ENCODE measurements at regions not wholly inside any gene's neighbourhood (a gene's known extent, or its start where the extent isn't known, plus 50 kb on each side); places are given as distances from the start of the nearest gene placed in this dataset.
A peak's percentile ranks its signal among the peaks of the same experiment; 100 is the strongest.

- ATAC-seq (peak in 2 of 4 donors; percentile 23 to 33), FAIRE-seq (no peak)
- TF ChIP-seq, protein P1, sequence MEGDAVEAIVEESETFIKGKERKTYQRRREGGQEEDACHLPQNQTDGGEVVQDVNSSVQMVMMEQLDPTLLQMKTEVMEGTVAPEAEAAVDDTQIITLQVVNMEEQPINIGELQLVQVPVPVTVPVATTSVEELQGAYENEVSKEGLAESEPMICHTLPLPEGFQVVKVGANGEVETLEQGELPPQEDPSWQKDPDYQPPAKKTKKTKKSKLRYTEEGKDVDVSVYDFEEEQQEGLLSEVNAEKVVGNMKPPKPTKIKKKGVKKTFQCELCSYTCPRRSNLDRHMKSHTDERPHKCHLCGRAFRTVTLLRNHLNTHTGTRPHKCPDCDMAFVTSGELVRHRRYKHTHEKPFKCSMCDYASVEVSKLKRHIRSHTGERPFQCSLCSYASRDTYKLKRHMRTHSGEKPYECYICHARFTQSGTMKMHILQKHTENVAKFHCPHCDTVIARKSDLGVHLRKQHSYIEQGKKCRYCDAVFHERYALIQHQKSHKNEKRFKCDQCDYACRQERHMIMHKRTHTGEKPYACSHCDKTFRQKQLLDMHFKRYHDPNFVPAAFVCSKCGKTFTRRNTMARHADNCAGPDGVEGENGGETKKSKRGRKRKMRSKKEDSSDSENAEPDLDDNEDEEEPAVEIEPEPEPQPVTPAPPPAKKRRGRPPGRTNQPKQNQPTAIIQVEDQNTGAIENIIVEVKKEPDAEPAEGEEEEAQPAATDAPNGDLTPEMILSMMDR (IDR thresholded peaks at IDR 0.05) = no peak
Observed at GRCh38 chr11:15793043-15793996, 563.0 kb downstream of the SOX6 start.

DNA sequence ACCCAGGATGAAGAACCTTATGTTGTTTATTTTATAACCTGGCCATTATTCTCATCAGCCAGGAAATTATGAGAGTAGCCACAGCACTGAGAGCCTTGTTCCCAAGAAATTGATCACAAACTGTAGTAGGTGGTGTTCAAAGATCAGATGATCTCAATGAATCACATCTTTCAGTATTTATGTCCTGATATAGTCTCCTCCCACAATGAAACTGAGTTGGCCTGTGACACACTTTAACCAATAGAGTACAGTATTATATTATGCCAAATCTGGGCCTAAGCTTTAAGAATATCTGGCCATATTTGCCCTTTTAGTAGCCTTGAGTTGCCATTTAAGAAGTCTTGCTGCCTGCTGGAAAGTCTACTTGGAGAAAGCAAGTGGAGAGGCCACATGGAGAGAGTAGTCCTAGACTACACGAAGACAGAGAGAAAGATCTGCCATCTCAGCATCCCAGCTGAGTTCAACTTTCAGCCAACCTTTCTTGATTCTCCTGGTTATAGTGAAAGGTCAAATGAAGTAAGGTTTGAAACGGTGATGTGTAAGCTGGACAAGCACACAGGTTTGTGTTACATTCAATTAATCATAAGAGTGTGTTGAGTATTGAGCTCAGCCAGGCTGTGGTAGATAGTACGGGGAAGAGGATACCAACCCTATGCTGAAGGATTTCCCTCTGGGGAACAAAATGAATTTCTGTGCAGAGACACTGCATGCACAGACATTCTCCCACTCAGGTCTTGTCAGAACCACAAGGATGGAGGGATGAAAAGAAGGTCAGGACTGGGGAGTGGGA is 561.8 kb downstream of the SOX6 start:
- intact Hi-C loops (cut with DNase I) = no loop called here
- no peak for FAIRE-seq

More at GRCh38 chr11:15793043-15793996, 563.0 kb downstream of the SOX6 start:
- no peaks in the 10 kb centered on the region for H3K36me3 ChIP-seq
- no peaks in the 10 kb centered on the region for H3K9me3 ChIP-seq
- no peak for DNase-seq
- no peak overlapping the region for H3K27ac ChIP-seq
- H3K27me3 ChIP-seq = no peaks in the 10 kb centered on the region
- WGBS, 2 donors = 75 to 82% methylated on average over 5 of the region's 5 CpGs
- no peak overlapping the region for H3K4me3 ChIP-seq
- intact Hi-C loops (cut with DNase I) = no loop called here
- no peaks in the 10 kb centered on the region for H3K4me1 ChIP-seq

DNA sequence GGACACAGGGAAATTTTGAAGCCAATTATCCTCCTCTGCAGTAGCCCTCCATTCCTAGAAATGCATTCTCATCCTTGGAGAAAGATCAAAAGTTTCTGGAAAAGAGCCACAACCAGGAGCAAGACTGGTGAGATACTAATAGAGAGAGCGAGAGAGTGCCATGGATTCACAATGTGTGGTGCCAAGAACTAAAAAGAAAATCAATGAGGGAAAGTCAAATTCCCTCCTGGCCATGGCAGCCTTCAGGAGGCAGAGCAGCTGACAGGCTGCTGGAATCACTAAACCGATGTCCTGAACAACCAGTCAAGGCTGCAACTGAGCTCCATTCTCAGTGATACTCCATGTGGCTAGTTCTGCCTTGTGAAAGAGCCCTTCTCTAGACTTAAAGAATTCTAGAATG is 561.0 kb downstream of the SOX6 start:
- H3K36me3 ChIP-seq = no peaks in the 10 kb centered on the region
- FAIRE-seq = no peak
- no peaks in the 10 kb centered on the region for H3K4me1 ChIP-seq
- no peak overlapping the region for H3K4me3 ChIP-seq
- H3K27me3 ChIP-seq = no peaks in the 10 kb centered on the region
- intact Hi-C loops (cut with DNase I) = no loop called here
- no peak for ATAC-seq
- DNase-seq = no peak
- WGBS, 2 donors = 35 to 41% methylated on average over 2 of the region's 2 CpGs
- H3K9me3 ChIP-seq = no peaks in the 10 kb centered on the region
- TF ChIP-seq, protein P1 (IDR thresholded peaks at IDR 0.05) = no peak
- no peak overlapping the region for H3K27ac ChIP-seq

More for the DNA sequence above, 561.8 kb downstream of the SOX6 start:
- 85 to 88% methylated on average over 3 of the region's 3 CpGs for WGBS, 2 donors
- H3K4me1 ChIP-seq = no peaks in the 10 kb centered on the region
- H3K27me3 ChIP-seq = no peaks in the 10 kb centered on the region
- no peak overlapping the region for H3K27ac ChIP-seq
- TF ChIP-seq, protein P1 (IDR thresholded peaks at IDR 0.05) = no peak
- no peaks in the 10 kb centered on the region for H3K36me3 ChIP-seq
- H3K9me3 ChIP-seq = no peaks in the 10 kb centered on the region
- ATAC-seq (no peak), DNase-seq (no peak)
- no peak overlapping the region for H3K4me3 ChIP-seq

GRCh38 chr11:15800111-15800800 is 556.1 kb downstream of the SOX6 start:
- DNase-seq (peak in 1 of 6 donors; percentile 42), ATAC-seq (peak in 3 of 4 donors; percentile 21 to 80 (median 75)), FAIRE-seq (no peak)
- intact Hi-C loops (cut with DNase I) = no loop called here
- TF ChIP-seq, protein P1 (IDR thresholded peaks at IDR 0.05) = no peak
- Histone ChIP-seq H3K4me3 (no peak overlapping the region), H3K27ac (no peak overlapping the region), H3K27me3 (no peaks in the 10 kb centered on the region), H3K4me1 (no peaks in the 10 kb centered on the region), H3K9me3 (no peaks in the 10 kb centered on the region), H3K36me3 (no peaks in the 10 kb centered on the region)
- 75 to 84% methylated on average over 4 of the region's 4 CpGs for WGBS, 2 donors
